T-helper 17 cell (primary cell): ENCODE measurements at regions not wholly inside any gene's neighbourhood (a gene's known extent, or its start where the extent isn't known, plus 50 kb on each side); places are given as distances from the start of the nearest gene placed in this dataset.
"Not testable (repeated sequence)": the region's sequence is repeated elsewhere in the genome, so short reads cannot be mapped to it uniquely, and the experiment has no call there.

Source experiments
- ATAC-seq: fragments of 150-1000 bp; cut with Tn5 transposase; 2 replicates; pipeline ENCODE4 v1.10.0; 2021; ENCODE audit warnings: mild to moderate bottlenecking, moderate library complexity
- DNase-seq, 3 donors: peaks; one replicate each; pipeline versions ENCODE4 v3.0.0 to v3.0.0-alpha.2; 2020 to 2021
- H3K9me3 ChIP-seq: one replicate; pipeline ENCODE4 v1.7.0; 2013; ENCODE audit warnings: low read length, mild to moderate bottlenecking; ENCODE audit not compliant: control insufficient read depth, poor library complexity, severe bottlenecking
- H3K27ac Mint-ChIP-seq: one replicate; pipeline ENCODE4 v1.8.0; 2022; ENCODE audit warnings: mild to moderate bottlenecking, moderate library complexity, mixed read lengths
- H3K27me3 Mint-ChIP-seq: one replicate; pipeline ENCODE4 v1.8.0; 2022; ENCODE audit warnings: mixed read lengths
- H3K36me3 Mint-ChIP-seq: one replicate; pipeline ENCODE4 v1.8.0; 2022; ENCODE audit warnings: low read depth, mixed read lengths
- H3K4me1 Mint-ChIP-seq: one replicate; pipeline ENCODE4 v1.8.0; 2022; ENCODE audit warnings: mild to moderate bottlenecking, mixed read lengths
- H3K4me3 Mint-ChIP-seq: one replicate; pipeline ENCODE4 v1.8.0; 2022; ENCODE audit warnings: mild to moderate bottlenecking, moderate library complexity, mixed read lengths

- Mint-ChIP-seq H3K27ac (no peak overlapping the region), H3K27me3 (no peaks in the 10 kb centered on the region), H3K36me3 (no peaks in the 10 kb centered on the region), H3K4me1 (no peaks in the 10 kb centered on the region), H3K4me3 (no peak overlapping the region)
- ATAC-seq (no peak), DNase-seq (no peak)
- no peaks in the 10 kb centered on the region for H3K9me3 ChIP-seq
Measured at GRCh38 chr11:82041764-82042163, 691.9 kb downstream of the FAM181B start.

- no peak for ATAC-seq
- Mint-ChIP-seq H3K36me3 (no peaks in the 10 kb centered on the region), H3K4me3 (no peak overlapping the region), H3K27me3 (no peaks in the 10 kb centered on the region), H3K27ac (no peak overlapping the region), H3K4me1 (no peaks in the 10 kb centered on the region)
- no peak for DNase-seq
- no peaks in the 10 kb centered on the region for H3K9me3 ChIP-seq
Measured at GRCh38 chr11:82038154-82038553, 695.5 kb downstream of the FAM181B start.

GRCh38 chr11:82034527-82034926, 699.1 kb downstream of the FAM181B start:
- no peak for DNase-seq
- no peaks in the 10 kb centered on the region for H3K36me3 Mint-ChIP-seq
- no peak overlapping the region for H3K27ac Mint-ChIP-seq
- ATAC-seq = no peak
- H3K4me3 Mint-ChIP-seq = no peak overlapping the region
- no peaks in the 10 kb centered on the region for H3K4me1 Mint-ChIP-seq
- no peaks in the 10 kb centered on the region for H3K9me3 ChIP-seq
- H3K27me3 Mint-ChIP-seq = no peaks in the 10 kb centered on the region

GRCh38 chr11:82027335-82027734, 706.3 kb downstream of the FAM181B start:
- not testable (repeated sequence) for H3K4me1 Mint-ChIP-seq, H3K27ac Mint-ChIP-seq, H3K36me3 Mint-ChIP-seq, H3K9me3 ChIP-seq, DNase-seq, H3K27me3 Mint-ChIP-seq, ATAC-seq, H3K4me3 Mint-ChIP-seq

- DNase-seq = no peak
- Mint-ChIP-seq H3K36me3 (no peaks in the 10 kb centered on the region), H3K4me1 (no peaks in the 10 kb centered on the region), H3K27ac (no peak overlapping the region), H3K27me3 (no peaks in the 10 kb centered on the region), H3K4me3 (no peak overlapping the region)
- no peaks in the 10 kb centered on the region for H3K9me3 ChIP-seq
- ATAC-seq = no peak
Measured at GRCh38 chr11:82024760-82025159, 708.9 kb downstream of the FAM181B start.

- Mint-ChIP-seq H3K27ac (no peak overlapping the region), H3K36me3 (no peaks in the 10 kb centered on the region), H3K4me3 (no peak overlapping the region), H3K27me3 (no peaks in the 10 kb centered on the region), H3K4me1 (no peaks in the 10 kb centered on the region)
- no peaks in the 10 kb centered on the region for H3K9me3 ChIP-seq
- DNase-seq = no peak
- no peak for ATAC-seq
Measured at GRCh38 chr11:82012276-82012675, 721.4 kb downstream of the FAM181B start.

GRCh38 chr11:82009133-82009532, 724.5 kb downstream of the FAM181B start:
- DNase-seq = no peak
- no peaks in the 10 kb centered on the region for H3K4me1 Mint-ChIP-seq
- H3K27me3 Mint-ChIP-seq = no peaks in the 10 kb centered on the region
- no peak for ATAC-seq
- no peaks in the 10 kb centered on the region for H3K36me3 Mint-ChIP-seq
- no peak overlapping the region for H3K27ac Mint-ChIP-seq
- H3K4me3 Mint-ChIP-seq = no peak overlapping the region
- H3K9me3 ChIP-seq = no peaks in the 10 kb centered on the region

GRCh38 chr11:82007521-82007920, 726.1 kb downstream of the FAM181B start:
- H3K9me3 ChIP-seq = no peaks in the 10 kb centered on the region

GRCh38 chr11:82004537-82005213, 729.0 kb downstream of the FAM181B start:
- ATAC-seq (no peak), DNase-seq (no peak)
- Mint-ChIP-seq H3K27ac (no peak overlapping the region), H3K27me3 (no peaks in the 10 kb centered on the region), H3K4me3 (no peak overlapping the region), H3K36me3 (no peaks in the 10 kb centered on the region), H3K4me1 (no peaks in the 10 kb centered on the region)
- no peaks in the 10 kb centered on the region for H3K9me3 ChIP-seq

More at GRCh38 chr11:82007521-82007920, 726.1 kb downstream of the FAM181B start:
- no peak overlapping the region for H3K4me3 Mint-ChIP-seq
- no peaks in the 10 kb centered on the region for H3K4me1 Mint-ChIP-seq
- DNase-seq = no peak
- ATAC-seq = no peak
- no peaks in the 10 kb centered on the region for H3K36me3 Mint-ChIP-seq
- no peak overlapping the region for H3K27ac Mint-ChIP-seq
- no peaks in the 10 kb centered on the region for H3K27me3 Mint-ChIP-seq

GRCh38 chr11:82003671-82004515, 729.8 kb downstream of the FAM181B start:
- Mint-ChIP-seq H3K4me1 (no peaks in the 10 kb centered on the region), H3K27ac (no peak overlapping the region), H3K27me3 (no peaks in the 10 kb centered on the region), H3K4me3 (no peak overlapping the region), H3K36me3 (no peaks in the 10 kb centered on the region)
- DNase-seq (no peak), ATAC-seq (no peak)
- H3K9me3 ChIP-seq = no peaks in the 10 kb centered on the region

- H3K4me3 Mint-ChIP-seq = no peak overlapping the region
- no peaks in the 10 kb centered on the region for H3K36me3 Mint-ChIP-seq
- no peak overlapping the region for H3K27ac Mint-ChIP-seq
- ATAC-seq (no peak), DNase-seq (no peak)
- H3K9me3 ChIP-seq = no peaks in the 10 kb centered on the region
- no peaks in the 10 kb centered on the region for H3K27me3 Mint-ChIP-seq
- H3K4me1 Mint-ChIP-seq = no peaks in the 10 kb centered on the region
Measured at GRCh38 chr11:82003024-82003423, 730.6 kb downstream of the FAM181B start.

- Mint-ChIP-seq H3K27ac (no peak overlapping the region), H3K4me3 (no peak overlapping the region), H3K4me1 (no peaks in the 10 kb centered on the region), H3K27me3 (no peaks in the 10 kb centered on the region), H3K36me3 (no peaks in the 10 kb centered on the region)
- no peaks in the 10 kb centered on the region for H3K9me3 ChIP-seq
- DNase-seq = no peak
- no peak for ATAC-seq
Measured at GRCh38 chr11:81995889-81996288, 737.8 kb downstream of the FAM181B start.

- no peak for ATAC-seq
- Mint-ChIP-seq H3K36me3 (no peaks in the 10 kb centered on the region), H3K27ac (no peak overlapping the region), H3K4me3 (no peak overlapping the region), H3K4me1 (no peaks in the 10 kb centered on the region), H3K27me3 (no peaks in the 10 kb centered on the region)
- DNase-seq = no peak
- H3K9me3 ChIP-seq = no peaks in the 10 kb centered on the region
Measured at GRCh38 chr11:81993755-81994154, 739.9 kb downstream of the FAM181B start.
